GM12878 (cell line): ENCODE measurements at regions not wholly inside any gene's neighbourhood (a gene's known extent, or its start where the extent isn't known, plus 50 kb on each side); places are given as distances from the start of the nearest gene placed in this dataset.

Experiments
- PAX5 ChIP-seq: IDR thresholded peaks from 2 replicates; pipeline ENCODE4 v1.6.1; 2011; ENCODE audit warnings: low read depth, low read length, borderline replicate concordance
- SMAD5 ChIP-seq: IDR thresholded peaks from 2 replicates; pipeline ENCODE4 v1.6.1; 2016; ENCODE audit warnings: antibody characterized with exemption, low read depth
- TF ChIP-seq, protein P1 (sequence below): fragments of 450-650 bp; IDR thresholded peaks from 2 replicates; pipeline ENCODE4 v1.6.1; 2017; ENCODE audit warnings: mild to moderate bottlenecking, moderate library complexity
- TF ChIP-seq, protein P2 (sequence below), 3 experiments: IDR thresholded peaks in 2 of 3; conservative IDR thresholded peaks in 1 of 3; 2 replicates each; pipeline ENCODE4 v1.5.1; 2011; ENCODE audit warnings: low read depth in 3 of 3, low read length in 3 of 3, mild to moderate bottlenecking in 3 of 3, control low read depth in 2 of 3, moderate library complexity in 2 of 3, inconsistent platforms in 1 of 3, mixed read lengths in 1 of 3; ENCODE audit not compliant: control insufficient read depth in 2 of 3, insufficient read depth in 1 of 3; ENCODE audit errors: extremely low read depth in 1 of 3
- TF ChIP-seq, protein P3 (sequence below): IDR thresholded peaks from 2 replicates; pipeline ENCODE4 v1.6.1; 2012; ENCODE audit warnings: low read depth, low read length, improper control_type of control experiment
- TF ChIP-seq, protein P4 (sequence below): fragments of 150-350 bp; IDR thresholded peaks from 2 replicates; pipeline ENCODE4 v1.6.1; 2014; ENCODE audit warnings: mild to moderate bottlenecking, low read depth, low read length
- TF ChIP-seq, protein P5 (sequence below): fragments of 450-650 bp; IDR thresholded peaks from 2 replicates; pipeline ENCODE4 v1.6.1; 2016; ENCODE audit warnings: mild to moderate bottlenecking

DNA sequence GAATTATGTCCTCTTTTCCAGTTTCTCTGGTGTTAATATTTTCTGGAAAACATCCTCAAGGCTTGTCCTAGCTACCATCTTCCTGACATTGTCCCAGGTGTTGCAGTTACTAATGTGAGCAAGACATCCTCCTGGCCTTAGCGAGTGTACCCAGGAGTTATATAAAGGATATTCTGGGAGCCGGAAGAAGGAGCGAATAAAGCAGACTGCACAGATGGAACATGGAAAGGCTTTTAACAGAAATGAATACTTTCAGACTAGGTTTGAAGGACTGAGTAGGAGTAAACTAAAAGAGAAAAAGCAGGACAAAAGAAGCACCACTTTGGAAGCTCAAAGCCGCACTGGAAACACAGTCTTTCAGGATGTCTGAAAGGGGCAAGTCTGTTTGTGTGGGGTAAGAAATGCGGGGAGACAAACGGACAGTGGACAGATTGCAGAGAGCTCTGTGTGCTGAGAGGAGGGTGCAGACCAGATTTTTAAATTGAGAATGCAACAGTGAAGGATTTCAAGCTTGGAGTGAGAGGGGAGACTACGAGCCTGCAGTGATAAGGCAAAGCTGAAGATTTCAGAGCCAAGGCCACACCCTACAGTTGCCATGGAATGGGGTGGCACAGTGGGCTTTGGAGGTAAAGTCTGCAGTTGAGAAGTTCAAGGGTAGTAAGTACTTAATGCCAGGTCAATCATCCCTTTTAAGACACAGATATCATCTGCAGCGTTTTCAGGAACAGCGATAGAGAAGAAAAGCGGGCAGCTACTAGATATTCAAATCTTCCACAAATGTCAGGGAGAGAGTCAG is 94.1 kb upstream of the TAF11L2 start (continued):
- TF ChIP-seq, protein P1, sequence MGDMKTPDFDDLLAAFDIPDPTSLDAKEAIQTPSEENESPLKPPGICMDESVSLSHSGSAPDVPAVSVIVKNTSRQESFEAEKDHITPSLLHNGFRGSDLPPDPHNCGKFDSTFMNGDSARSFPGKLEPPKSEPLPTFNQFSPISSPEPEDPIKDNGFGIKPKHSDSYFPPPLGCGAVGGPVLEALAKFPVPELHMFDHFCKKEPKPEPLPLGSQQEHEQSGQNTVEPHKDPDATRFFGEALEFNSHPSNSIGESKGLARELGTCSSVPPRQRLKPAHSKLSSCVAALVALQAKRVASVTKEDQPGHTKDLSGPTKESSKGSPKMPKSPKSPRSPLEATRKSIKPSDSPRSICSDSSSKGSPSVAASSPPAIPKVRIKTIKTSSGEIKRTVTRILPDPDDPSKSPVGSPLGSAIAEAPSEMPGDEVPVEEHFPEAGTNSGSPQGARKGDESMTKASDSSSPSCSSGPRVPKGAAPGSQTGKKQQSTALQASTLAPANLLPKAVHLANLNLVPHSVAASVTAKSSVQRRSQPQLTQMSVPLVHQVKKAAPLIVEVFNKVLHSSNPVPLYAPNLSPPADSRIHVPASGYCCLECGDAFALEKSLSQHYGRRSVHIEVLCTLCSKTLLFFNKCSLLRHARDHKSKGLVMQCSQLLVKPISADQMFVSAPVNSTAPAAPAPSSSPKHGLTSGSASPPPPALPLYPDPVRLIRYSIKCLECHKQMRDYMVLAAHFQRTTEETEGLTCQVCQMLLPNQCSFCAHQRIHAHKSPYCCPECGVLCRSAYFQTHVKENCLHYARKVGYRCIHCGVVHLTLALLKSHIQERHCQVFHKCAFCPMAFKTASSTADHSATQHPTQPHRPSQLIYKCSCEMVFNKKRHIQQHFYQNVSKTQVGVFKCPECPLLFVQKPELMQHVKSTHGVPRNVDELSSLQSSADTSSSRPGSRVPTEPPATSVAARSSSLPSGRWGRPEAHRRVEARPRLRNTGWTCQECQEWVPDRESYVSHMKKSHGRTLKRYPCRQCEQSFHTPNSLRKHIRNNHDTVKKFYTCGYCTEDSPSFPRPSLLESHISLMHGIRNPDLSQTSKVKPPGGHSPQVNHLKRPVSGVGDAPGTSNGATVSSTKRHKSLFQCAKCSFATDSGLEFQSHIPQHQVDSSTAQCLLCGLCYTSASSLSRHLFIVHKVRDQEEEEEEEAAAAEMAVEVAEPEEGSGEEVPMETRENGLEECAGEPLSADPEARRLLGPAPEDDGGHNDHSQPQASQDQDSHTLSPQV: no peak
- TF ChIP-seq PAX5 (no peak), SMAD5 (no peak)
- TF ChIP-seq, protein P2, sequence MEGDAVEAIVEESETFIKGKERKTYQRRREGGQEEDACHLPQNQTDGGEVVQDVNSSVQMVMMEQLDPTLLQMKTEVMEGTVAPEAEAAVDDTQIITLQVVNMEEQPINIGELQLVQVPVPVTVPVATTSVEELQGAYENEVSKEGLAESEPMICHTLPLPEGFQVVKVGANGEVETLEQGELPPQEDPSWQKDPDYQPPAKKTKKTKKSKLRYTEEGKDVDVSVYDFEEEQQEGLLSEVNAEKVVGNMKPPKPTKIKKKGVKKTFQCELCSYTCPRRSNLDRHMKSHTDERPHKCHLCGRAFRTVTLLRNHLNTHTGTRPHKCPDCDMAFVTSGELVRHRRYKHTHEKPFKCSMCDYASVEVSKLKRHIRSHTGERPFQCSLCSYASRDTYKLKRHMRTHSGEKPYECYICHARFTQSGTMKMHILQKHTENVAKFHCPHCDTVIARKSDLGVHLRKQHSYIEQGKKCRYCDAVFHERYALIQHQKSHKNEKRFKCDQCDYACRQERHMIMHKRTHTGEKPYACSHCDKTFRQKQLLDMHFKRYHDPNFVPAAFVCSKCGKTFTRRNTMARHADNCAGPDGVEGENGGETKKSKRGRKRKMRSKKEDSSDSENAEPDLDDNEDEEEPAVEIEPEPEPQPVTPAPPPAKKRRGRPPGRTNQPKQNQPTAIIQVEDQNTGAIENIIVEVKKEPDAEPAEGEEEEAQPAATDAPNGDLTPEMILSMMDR (IDR thresholded peaks at IDR 0.05 in 2 of 3, conservative IDR thresholded peaks at IDR 0.05 in 1 of 3; ENCODE audit: control insufficient read depth in 2 of 3, extremely low read depth in 1 of 3, insufficient read depth in 1 of 3, low read depth in 3 of 3, low read length in 3 of 3): no peak
- TF ChIP-seq, protein P3, sequence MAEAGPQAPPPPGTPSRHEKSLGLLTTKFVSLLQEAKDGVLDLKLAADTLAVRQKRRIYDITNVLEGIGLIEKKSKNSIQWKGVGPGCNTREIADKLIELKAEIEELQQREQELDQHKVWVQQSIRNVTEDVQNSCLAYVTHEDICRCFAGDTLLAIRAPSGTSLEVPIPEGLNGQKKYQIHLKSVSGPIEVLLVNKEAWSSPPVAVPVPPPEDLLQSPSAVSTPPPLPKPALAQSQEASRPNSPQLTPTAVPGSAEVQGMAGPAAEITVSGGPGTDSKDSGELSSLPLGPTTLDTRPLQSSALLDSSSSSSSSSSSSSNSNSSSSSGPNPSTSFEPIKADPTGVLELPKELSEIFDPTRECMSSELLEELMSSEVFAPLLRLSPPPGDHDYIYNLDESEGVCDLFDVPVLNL: no peak
- TF ChIP-seq, protein P4, sequence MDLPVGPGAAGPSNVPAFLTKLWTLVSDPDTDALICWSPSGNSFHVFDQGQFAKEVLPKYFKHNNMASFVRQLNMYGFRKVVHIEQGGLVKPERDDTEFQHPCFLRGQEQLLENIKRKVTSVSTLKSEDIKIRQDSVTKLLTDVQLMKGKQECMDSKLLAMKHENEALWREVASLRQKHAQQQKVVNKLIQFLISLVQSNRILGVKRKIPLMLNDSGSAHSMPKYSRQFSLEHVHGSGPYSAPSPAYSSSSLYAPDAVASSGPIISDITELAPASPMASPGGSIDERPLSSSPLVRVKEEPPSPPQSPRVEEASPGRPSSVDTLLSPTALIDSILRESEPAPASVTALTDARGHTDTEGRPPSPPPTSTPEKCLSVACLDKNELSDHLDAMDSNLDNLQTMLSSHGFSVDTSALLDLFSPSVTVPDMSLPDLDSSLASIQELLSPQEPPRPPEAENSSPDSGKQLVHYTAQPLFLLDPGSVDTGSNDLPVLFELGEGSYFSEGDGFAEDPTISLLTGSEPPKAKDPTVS: no peak
- TF ChIP-seq, protein P5, sequence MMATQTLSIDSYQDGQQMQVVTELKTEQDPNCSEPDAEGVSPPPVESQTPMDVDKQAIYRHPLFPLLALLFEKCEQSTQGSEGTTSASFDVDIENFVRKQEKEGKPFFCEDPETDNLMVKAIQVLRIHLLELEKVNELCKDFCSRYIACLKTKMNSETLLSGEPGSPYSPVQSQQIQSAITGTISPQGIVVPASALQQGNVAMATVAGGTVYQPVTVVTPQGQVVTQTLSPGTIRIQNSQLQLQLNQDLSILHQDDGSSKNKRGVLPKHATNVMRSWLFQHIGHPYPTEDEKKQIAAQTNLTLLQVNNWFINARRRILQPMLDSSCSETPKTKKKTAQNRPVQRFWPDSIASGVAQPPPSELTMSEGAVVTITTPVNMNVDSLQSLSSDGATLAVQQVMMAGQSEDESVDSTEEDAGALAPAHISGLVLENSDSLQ: no peak
